H1 (cell line): ENCODE measurements at regions not wholly inside any gene's neighbourhood (a gene's known extent, or its start where the extent isn't known, plus 50 kb on each side); places are given as distances from the start of the nearest gene placed in this dataset.

ENCODE experiments used
- CTCF ChIA-PET: fragments of 300-600 bp; sonication (Branson Sonifier 250); formaldehyde crosslinking; loops from one replicate; lab custom pipeline; 2021; ENCODE audit not compliant: partially characterized antibody; lab: Charles Lee
- POLR2A ChIA-PET: fragments of 300-600 bp; sonication (Branson Sonifier 250); formaldehyde crosslinking; loops from one replicate; lab custom pipeline; 2021; ENCODE audit warnings: inconsistent platforms; ENCODE audit not compliant: partially characterized antibody; lab: Charles Lee
- DNase-seq, 2 experiments: peaks; one replicate each; pipeline versions ENCODE4 v3.0.0 to v3.0.0-alpha.2; 2010 to 2022; ENCODE audit warnings: low spot score in 2 of 2, low read depth in 1 of 2, mixed read lengths in 1 of 2
- FAIRE-seq: peaks from 2 replicates; lab custom pipeline; 2011; peaks lifted over from hg19 to GRCh38; lab: Jason Lieb, UNC
- H2AFZ ChIP-seq: 2 replicates; pipeline ENCODE4 v1.8.1; 2012; ENCODE audit warnings: low read length, inconsistent platforms
- H2AK5ac ChIP-seq: 2 replicates; pipeline ENCODE4 v1.6.1; 2013; ENCODE audit warnings: low read depth, low read length
- H2BK120ac ChIP-seq: replicated peaks from 2 replicates; pipeline ENCODE3; 2013; ENCODE audit warnings: low read depth, low read length, inconsistent platforms
- H2BK12ac ChIP-seq: 2 replicates; pipeline ENCODE4 v1.6.1; 2013; ENCODE audit warnings: low read depth, low read length
- H2BK15ac ChIP-seq: 2 replicates; pipeline ENCODE4 v1.6.1; 2013; ENCODE audit warnings: low read length
- H2BK20ac ChIP-seq: 2 replicates; pipeline ENCODE4 v1.6.1; 2013; ENCODE audit warnings: low read length
- H2BK5ac ChIP-seq: 2 replicates; pipeline ENCODE4 v1.6.1; 2013; ENCODE audit warnings: low read depth, low read length
- H3K14ac ChIP-seq: 2 replicates; pipeline ENCODE4 v1.6.1; 2013; ENCODE audit warnings: inconsistent platforms; ENCODE audit not compliant: insufficient read length
- H3K18ac ChIP-seq: 2 replicates; pipeline ENCODE4 v1.6.1; 2013; ENCODE audit warnings: low read length; ENCODE audit errors: extremely low read depth
- H3K23ac ChIP-seq: 2 replicates; pipeline ENCODE4 v1.6.1; 2013; ENCODE audit warnings: inconsistent platforms; ENCODE audit not compliant: insufficient read length
- H3K23me2 ChIP-seq: 2 replicates; pipeline ENCODE4 v1.6.1; 2013; ENCODE audit warnings: low read depth, low read length
- H3K27ac ChIP-seq: 2 replicates; pipeline ENCODE4 v1.6.1; 2011; ENCODE audit warnings: low read depth, low read length, inconsistent platforms
- H3K27me3 ChIP-seq, 4 experiments: replicated peaks in 1 of 4; 1 replicate in 1 of 4; 2 replicates in 3 of 4; pipeline versions ENCODE4 v1.6.1 to v1.8.1; 2011 to 2013; ENCODE audit warnings: low read length in 3 of 4, mild to moderate bottlenecking in 3 of 4, inconsistent platforms in 2 of 4, mixed read lengths in 2 of 4, moderate library complexity in 1 of 4; ENCODE audit not compliant: control insufficient read depth in 3 of 4, insufficient read depth in 3 of 4; ENCODE audit errors: extremely low read depth in 1 of 4
- H3K36me3 ChIP-seq, 4 experiments: 2 replicates each; pipeline versions ENCODE4 v1.6.1 to v1.8.1; 2011 to 2013; ENCODE audit warnings: mild to moderate bottlenecking in 4 of 4, low read length in 3 of 4, moderate library complexity in 2 of 4, control low read depth in 1 of 4, inconsistent platforms in 1 of 4; ENCODE audit not compliant: insufficient read depth in 4 of 4, control insufficient read depth in 2 of 4
- H3K4ac ChIP-seq: replicated peaks from 2 replicates; pipeline ENCODE3; 2013; ENCODE audit warnings: low read length, low read depth, mixed read lengths, inconsistent platforms; ENCODE audit not compliant: insufficient read length
- H3K4me1 ChIP-seq, 4 experiments: replicated peaks in 1 of 4; 1 replicate in 1 of 4; 2 replicates in 3 of 4; pipeline versions ENCODE4 v1.6.1 to v1.8.1; 2011 to 2013; ENCODE audit warnings: low read length in 3 of 4, inconsistent platforms in 2 of 4, mixed read lengths in 1 of 4; ENCODE audit not compliant: insufficient read depth in 4 of 4, control insufficient read depth in 3 of 4
- H3K4me2 ChIP-seq, 2 experiments: 2 replicates each; pipeline versions ENCODE4 v1.6.1 to v1.8.1; 2011 to 2013; ENCODE audit warnings: low read depth in 2 of 2, low read length in 2 of 2, control low read depth in 1 of 2, inconsistent platforms in 1 of 2, mild to moderate bottlenecking in 1 of 2; ENCODE audit not compliant: insufficient read depth in 1 of 2
- H3K4me3 ChIP-seq, 4 experiments: fragments of 200-600, 300-600 bp in 1 of 4; sonication (generic), shearing (Covaris generic), sonication (Bioruptor Twin) in 1 of 4; 2 replicates each; pipeline versions ENCODE4 v1.5.1 to v1.8.1; 2011 to 2016; ENCODE audit warnings: low read length in 4 of 4, low read depth in 3 of 4, control low read depth in 2 of 4, inconsistent platforms in 2 of 4, mild to moderate bottlenecking in 2 of 4, mixed read lengths in 1 of 4, moderate library complexity in 1 of 4; ENCODE audit not compliant: insufficient read depth in 2 of 4; ENCODE audit errors: extremely low read depth in 1 of 4
- H3K56ac ChIP-seq: replicated peaks from 2 replicates; pipeline ENCODE3; 2013; ENCODE audit warnings: low read depth, mild to moderate bottlenecking, mixed read lengths, low read length, inconsistent platforms; ENCODE audit not compliant: insufficient read length
- H3K79me1 ChIP-seq: 2 replicates; pipeline ENCODE4 v1.6.1; 2013; ENCODE audit warnings: low read depth, low read length, control low read depth
- H3K79me2 ChIP-seq, 2 experiments: 2 replicates each; pipeline versions ENCODE4 v1.6.1 to v1.8.1; 2012 to 2013; ENCODE audit warnings: low read length in 2 of 2, mild to moderate bottlenecking in 2 of 2, inconsistent platforms in 1 of 2; ENCODE audit not compliant: insufficient read depth in 2 of 2, control insufficient read depth in 1 of 2
- H3K9ac ChIP-seq, 4 experiments: replicated peaks in 1 of 4; 1 replicate in 1 of 4; 2 replicates in 3 of 4; pipeline versions ENCODE4 v1.6.1 to v1.8.1; 2011 to 2013; ENCODE audit warnings: low read depth in 3 of 4, low read length in 3 of 4, control low read depth in 2 of 4, mild to moderate bottlenecking in 2 of 4, moderate library complexity in 2 of 4, inconsistent platforms in 1 of 4; ENCODE audit errors: extremely low read depth in 1 of 4
- H3K9me3 ChIP-seq, 2 experiments: 2 replicates each; pipeline versions ENCODE4 v1.6.1 to v1.8.1; 2012 to 2013; ENCODE audit warnings: mild to moderate bottlenecking in 2 of 2, moderate library complexity in 2 of 2, control low read depth in 1 of 2, inconsistent platforms in 1 of 2, low read depth in 1 of 2, low read length in 1 of 2, mixed read lengths in 1 of 2; ENCODE audit not compliant: insufficient read depth in 2 of 2
- H4K20me1 ChIP-seq, 2 experiments: replicated peaks in 1 of 2; 2 replicates each; pipeline versions ENCODE3 to v1.8.1; 2011 to 2013; ENCODE audit warnings: inconsistent platforms in 2 of 2, low read length in 2 of 2, mild to moderate bottlenecking in 1 of 2; ENCODE audit not compliant: insufficient read depth in 2 of 2, control insufficient read depth in 1 of 2
- H4K5ac ChIP-seq: 2 replicates; pipeline ENCODE4 v1.6.1; 2013; ENCODE audit warnings: low read length, low read depth, mixed read lengths, inconsistent platforms; ENCODE audit not compliant: insufficient read length
- H4K8ac ChIP-seq: 2 replicates; pipeline ENCODE4 v1.8.0; 2013; ENCODE audit warnings: mild to moderate bottlenecking, moderate library complexity, low read length, inconsistent platforms; ENCODE audit not compliant: insufficient read depth; ENCODE audit errors: extremely low read depth
- H4K91ac ChIP-seq: replicated peaks from 2 replicates; pipeline ENCODE3; 2013; ENCODE audit warnings: low read length, mixed read lengths, inconsistent platforms; ENCODE audit not compliant: insufficient read length
- CEBPB ChIP-seq: IDR thresholded peaks from 2 replicates; pipeline ENCODE4 v1.6.1; 2012; ENCODE audit warnings: low read depth, low read length
- GABPA ChIP-seq: IDR thresholded peaks from 2 replicates; pipeline ENCODE4 v1.6.1; 2011; ENCODE audit warnings: mild to moderate bottlenecking, low read length, moderate library complexity, borderline replicate concordance; ENCODE audit not compliant: insufficient read depth
- KDM4A ChIP-seq: IDR thresholded peaks from one replicate; pipeline ENCODE4 v1.7.1; 2012; ENCODE audit warnings: low read depth, mild to moderate bottlenecking, moderate library complexity, low read length, inconsistent platforms; ENCODE audit not compliant: severe bottlenecking
- PHF8 ChIP-seq: fragments of 200-600 bp; sonication (generic); conservative IDR thresholded peaks from 2 replicates; pipeline ENCODE4 v1.7.1; 2012; ENCODE audit warnings: low read depth, mild to moderate bottlenecking, inconsistent platforms, low read length, moderate library complexity
- RNF2 ChIP-seq: fragments of 200-900, 300-1000 bp; sonication (generic); IDR thresholded peaks from 2 replicates; pipeline ENCODE4 v1.7.1; 2016; ENCODE audit warnings: borderline replicate concordance, low read depth, mild to moderate bottlenecking, antibody characterized with exemption, low read length; ENCODE audit not compliant: poor library complexity, severe bottlenecking; ENCODE audit errors: missing control alignments
- RXRA ChIP-seq: IDR thresholded peaks from 2 replicates; pipeline ENCODE4 v1.6.1; 2011; ENCODE audit warnings: low read depth, mild to moderate bottlenecking, low read length, moderate library complexity; ENCODE audit not compliant: insufficient read depth
- WGBS, 2 experiments: shearing (Covaris generic) in 1 of 2; methylation state at CpG; one replicate each; pipeline versions ENCODE4 v1.1.6 to v1.1.7; 2013 to 2015; ENCODE audit warnings: low lambda C conversion rate in 2 of 2, mixed read lengths in 2 of 2, inconsistent platforms in 1 of 2, low coverage in 1 of 2, missing lambda C conversion rate in 1 of 2; ENCODE audit not compliant: insufficient replicate concordance in 2 of 2, insufficient coverage in 1 of 2, insufficient read length in 1 of 2; ENCODE audit errors: extremely low coverage in 1 of 2, missing lambda C conversion rate in 1 of 2; 5-methylcytosine and 5-hydroxymethylcytosine counted together
- TF ChIP-seq, protein P1 (sequence below): IDR thresholded peaks from 2 replicates; pipeline ENCODE4 v1.6.1; 2012; ENCODE audit warnings: inconsistent platforms

DNA sequence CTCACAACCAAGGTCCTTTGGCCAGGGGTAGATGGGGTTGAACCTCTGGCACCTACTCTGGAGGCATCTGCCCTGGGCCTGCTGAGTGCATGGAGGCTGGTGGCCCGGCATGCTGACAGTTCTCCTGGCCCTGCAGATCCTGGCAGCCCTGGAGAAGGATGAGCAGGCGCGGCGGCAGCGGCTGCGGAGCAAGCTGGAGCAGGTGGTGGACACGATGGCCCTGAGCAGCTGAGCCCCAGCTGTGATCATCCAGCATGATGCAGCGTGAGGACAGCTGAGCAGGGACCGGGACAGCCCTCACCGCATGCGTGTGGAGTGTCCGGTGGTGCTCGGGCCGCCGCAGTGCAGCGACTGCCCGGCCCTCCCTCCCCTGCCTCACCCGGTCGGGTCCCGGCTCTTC, 50.9 kb downstream of the PLXNA1 start:
- WGBS, 2 experiments = 94% methylated on average over 8 of the region's 20 CpGs; no CpG with 5 or more reads in 1 of the 2 experiments
- CTCF ChIA-PET = interaction anchor here (1.1 to 1.2 kb wide), 2 partner anchors 9 to 33 kb away, joined by 3 read pairs; no protein-coding TSS in a partner anchor
- no peak for DNase-seq

More for the DNA sequence above, 50.9 kb downstream of the PLXNA1 start:
- TF ChIP-seq KDM4A (no peak), RXRA (no peak), CEBPB (no peak), RNF2 (no peak), GABPA (no peak), PHF8 (no peak)
- TF ChIP-seq, protein P1, sequence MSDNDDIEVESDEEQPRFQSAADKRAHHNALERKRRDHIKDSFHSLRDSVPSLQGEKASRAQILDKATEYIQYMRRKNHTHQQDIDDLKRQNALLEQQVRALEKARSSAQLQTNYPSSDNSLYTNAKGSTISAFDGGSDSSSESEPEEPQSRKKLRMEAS = no peak
- TF ChIP-seq, all 59 proteins: peak for 0
- Histone ChIP-seq H3K4me1 (no peaks in the 10 kb centered on the region), H3K79me1 (no peaks in the 10 kb centered on the region), H3K27ac (no peak overlapping the region), H3K23me2 (no peaks in the 10 kb centered on the region), H2BK120ac (no peak overlapping the region), H3K4me2 (no peak overlapping the region), H3K4me3 (no peak overlapping the region), H3K56ac (no peak overlapping the region), H2BK12ac (no peak overlapping the region), H3K36me3 (peaks cover 6 to 30% (median 19%) of the 10 kb centered on the region in 4 experiments), H2AFZ (no peak overlapping the region), H2AK5ac (no peak overlapping the region), H3K9me3 (no peaks in the 10 kb centered on the region), H3K79me2 (no peaks in the 10 kb centered on the region), H3K14ac (no peak overlapping the region), H3K4ac (no peak overlapping the region), H3K18ac (no peak overlapping the region), H2BK20ac (no peak overlapping the region), H3K27me3 (no peaks in the 10 kb centered on the region), H3K23ac (no peak overlapping the region), H2BK5ac (no peak overlapping the region), H4K5ac (no peak overlapping the region), H4K8ac (no peak overlapping the region), H4K20me1 (peaks cover 0 to 16% of the 10 kb centered on the region in 2 experiments), H2BK15ac (no peak overlapping the region), H3K9ac (no peak overlapping the region), H4K91ac (no peak overlapping the region)
- FAIRE-seq = no peak
- POLR2A ChIA-PET = interaction anchor here (1.1 kb wide), 1 partner anchor 10 kb away, joined by 4 read pairs; no protein-coding TSS in a partner anchor
